ENCODE measurements at regions not wholly inside any gene's neighbourhood (a gene's known extent, or its start where the extent isn't known, plus 50 kb on each side); places are given as distances from the start of the nearest gene placed in this dataset.
"Not testable (repeated sequence)": the region's sequence is repeated elsewhere in the genome, so short reads cannot be mapped to it uniquely, and the experiment has no call there.

DNA sequence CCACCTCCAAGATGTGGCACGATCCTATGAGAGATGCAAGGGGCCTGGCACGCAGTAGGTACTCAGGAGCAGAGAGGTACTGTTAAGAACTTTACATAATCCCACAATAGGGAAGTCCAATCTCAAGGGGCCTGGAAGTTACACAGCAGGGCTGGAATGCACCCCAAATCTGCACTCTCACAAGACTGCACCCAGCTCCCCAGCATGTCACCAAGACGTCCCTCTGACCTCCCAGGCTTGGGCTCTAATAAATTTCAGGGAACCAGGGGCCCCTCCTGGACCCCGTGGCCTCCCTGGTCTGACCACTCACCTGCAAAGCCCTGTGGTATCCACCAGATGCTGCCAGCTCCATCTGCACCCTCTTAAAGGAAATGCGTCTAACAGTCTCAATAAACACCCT is 94.9 kb downstream of the OAT start:
- no peak for DNase-seq

DNA sequence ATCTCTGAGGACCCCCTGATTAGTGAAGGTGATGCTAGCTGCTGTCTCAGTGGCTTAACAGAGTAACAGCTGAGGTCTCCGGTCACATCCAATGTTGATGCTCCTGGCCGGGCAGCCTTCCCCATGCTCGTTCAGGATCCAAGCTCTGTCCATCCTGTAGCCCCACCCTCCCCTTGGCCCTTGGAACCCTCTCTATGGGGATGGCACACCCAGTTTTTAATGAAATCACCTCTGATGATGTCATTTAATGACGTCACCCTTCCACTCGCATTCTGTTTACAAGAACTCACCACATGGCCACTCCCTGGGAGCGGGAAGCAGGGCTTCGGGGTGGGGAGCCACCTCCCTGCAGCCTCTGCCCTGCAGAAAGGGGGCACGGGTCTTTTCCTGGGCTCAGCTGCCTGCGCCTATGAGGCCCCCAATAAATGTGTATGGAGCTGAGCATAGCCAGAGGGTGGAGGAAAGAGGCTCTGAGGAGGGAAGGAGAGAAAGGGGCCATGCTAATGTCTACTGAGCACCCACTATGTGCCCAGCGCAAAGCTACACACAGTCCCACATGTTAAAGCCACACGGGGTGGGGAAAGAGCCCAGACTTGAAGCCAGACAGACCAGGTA is 95.5 kb downstream of the OAT start:
- DNase-seq, result no peak

DNA sequence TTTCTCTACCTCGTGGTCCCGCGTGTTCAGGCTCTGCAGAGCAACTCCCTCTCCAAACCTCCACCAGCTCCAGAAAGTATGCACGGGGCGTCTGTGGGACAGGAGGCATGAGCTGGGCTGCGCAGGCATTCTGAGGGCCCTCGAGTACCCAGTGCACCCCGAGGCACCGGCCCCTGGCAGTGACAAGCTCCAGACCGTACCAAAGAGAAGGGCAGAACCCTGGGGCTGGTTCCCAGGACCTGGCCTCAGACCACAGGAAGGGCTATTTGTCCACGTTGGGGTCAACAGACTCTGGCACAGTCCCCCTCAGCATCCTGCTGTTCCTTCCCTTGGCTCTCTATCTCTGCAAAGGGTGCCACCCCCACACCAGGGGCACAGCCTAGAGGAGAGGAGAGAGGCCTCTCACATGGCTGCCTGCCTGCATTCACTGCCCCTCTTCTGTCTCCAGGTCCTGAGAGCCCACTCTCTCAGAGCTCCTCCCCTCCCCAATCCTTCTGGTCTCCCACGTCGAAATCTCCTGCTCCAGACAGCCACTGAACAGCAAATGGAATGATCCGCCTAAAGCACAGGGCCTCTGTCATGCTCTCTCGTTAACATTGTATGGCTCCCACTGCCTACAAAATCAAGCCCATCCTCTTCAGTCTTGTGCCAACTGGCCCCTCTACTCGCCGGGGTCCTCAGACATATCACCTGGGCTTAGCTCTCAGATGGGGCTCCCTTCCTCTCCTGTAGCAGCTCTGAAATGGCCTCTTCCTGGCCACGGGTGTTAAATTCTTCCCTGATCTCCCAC is 96.3 kb downstream of the OAT start:
- no peak for DNase-seq

DNA sequence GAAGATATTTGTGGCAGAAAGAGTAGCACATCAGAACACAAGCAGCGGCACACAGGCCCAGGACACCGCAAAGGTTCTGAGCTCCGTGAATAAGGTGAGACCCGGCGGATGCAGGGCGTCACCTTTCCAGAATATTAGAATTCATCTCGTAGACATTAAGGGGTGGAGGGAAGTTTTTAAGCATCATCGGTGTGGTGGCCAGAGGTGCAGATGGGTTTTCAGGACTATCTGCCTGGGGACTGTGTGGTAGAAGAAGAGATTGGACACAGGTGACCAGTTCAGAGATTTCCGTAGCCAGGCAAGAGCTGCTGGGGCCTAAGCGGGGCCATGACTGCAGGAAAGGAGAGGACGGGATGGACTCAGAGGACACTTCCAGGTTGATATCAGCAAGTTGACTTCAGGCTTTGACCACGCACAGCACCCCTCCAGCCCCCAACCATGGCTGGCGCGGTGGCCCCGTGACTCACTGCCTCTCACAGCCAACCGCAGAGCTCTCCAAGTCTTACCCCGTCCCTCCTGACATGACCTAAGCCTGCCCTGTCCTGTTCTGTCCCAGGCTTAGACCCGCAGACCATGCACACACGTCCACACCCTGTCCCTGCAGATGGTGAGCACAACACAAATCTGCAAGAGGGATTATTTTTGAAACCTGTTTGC is 97.2 kb downstream of the OAT start:
- DNase-seq, result no peak

DNA sequence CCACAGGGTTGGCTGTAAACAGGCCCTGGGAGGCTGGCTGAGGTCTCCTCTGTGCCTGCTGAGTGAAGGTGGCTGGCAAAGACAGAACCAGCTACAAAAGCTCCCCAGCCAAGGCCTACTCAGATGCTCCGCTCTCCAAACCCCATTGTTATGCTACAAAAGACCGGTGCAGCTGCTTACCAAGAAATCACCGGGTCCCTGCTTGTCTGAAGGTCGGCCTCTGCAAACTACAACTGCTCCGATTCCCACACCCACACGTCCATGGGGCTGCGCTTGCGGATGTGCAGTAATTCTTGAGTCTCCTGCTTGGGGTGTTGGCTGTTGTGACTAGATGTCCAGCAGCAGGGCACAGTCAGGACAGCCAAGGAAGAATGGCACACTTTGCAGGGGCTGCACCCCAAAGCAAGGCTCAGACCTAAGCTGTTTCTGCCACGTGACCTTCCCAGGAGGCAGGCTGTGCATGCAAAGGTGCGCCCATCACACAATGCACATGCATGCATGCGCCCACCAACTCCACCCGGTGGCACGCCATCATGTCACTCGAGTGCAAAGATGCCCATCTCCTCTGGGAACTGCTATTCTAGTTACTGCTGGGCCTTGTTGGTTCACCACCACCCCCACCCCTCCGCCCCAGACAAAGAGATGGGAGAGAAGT is 97.8 kb downstream of the OAT start:
- no peak for DNase-seq

DNA sequence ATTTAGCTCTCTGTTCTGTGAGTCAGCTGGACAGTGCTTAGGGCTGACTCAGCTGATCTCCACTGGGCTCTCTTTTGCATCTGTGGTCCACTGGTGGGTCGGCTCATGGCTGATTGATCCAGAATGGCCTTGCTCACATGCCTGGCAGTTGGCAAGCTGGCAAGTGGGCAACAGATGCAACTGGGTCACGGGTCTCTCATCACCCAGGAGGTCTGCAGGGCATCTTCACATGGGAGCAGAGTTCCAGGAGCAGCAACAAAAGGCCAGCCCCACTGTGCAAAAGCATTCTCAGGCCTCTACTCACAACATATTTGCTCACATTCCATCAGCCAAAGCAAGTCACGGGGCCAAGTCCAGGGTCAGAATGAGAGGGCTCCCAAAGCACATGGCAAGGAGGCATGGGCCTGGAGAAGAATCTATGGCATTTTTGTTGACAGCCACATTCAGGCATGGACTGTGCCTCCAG is 98.8 kb downstream of the OAT start:
- DNase-seq, result no peak

DNA sequence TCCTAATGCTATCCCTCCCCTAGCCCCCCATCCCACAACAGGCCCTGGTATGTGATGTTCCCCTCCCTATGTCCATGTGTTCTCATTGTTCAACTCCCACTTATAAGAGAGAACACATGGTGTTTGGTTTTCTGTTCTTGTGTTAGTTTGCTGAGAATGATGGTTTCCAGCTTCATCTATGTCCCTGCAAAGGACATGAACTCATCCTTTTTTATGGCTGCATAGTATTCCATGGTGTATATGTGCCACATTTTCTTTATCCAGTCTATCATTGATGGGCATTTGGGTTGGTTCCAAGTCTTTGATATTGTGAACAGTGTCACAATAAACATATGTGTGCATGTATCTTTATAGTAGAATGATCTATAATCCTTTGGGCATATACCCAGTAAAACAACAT is 99.2 kb downstream of the OAT start:
- DNase-seq, result not testable (repeated sequence)

DNA sequence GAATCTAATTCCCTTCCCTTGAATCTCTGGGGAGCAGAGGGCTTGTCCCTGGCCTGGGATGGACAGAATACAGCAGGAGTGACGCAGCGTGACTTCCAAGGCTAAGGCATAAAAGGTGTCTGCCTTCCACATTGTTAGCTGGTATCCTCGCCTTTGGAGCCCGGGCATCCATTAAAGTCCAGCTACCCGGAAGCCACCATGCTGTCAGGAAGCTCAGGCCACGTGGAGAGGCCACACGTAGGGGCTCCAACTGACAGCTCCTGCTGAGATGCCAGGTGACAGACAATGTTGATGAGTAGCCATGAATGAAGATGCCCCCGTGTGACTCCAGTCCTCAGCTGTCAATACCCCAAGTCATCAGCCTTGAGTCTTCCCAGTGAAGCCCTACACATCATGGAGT is 99.9 kb downstream of the OAT start:
- no peak for DNase-seq

DNA sequence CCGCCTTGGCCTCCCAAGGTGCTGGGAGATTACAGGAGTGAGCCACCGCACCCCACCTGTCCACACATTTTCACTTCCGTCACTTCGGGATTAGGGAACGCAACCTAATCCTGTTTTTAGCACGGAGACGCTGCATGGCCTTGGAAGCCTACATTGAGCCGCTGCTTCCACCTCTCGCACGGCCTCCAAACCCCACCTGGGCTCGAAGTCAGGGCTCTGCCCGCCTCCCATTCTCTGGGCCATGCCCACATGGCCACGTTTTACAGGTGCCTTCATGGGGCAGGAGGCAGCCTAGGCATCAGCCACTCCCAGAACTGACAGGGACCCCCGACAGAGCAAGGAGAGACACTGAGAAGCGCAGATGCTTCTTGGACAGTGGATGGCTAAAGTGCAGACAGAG is 100.6 kb downstream of the OAT start:
- DNase-seq, result no peak

DNA sequence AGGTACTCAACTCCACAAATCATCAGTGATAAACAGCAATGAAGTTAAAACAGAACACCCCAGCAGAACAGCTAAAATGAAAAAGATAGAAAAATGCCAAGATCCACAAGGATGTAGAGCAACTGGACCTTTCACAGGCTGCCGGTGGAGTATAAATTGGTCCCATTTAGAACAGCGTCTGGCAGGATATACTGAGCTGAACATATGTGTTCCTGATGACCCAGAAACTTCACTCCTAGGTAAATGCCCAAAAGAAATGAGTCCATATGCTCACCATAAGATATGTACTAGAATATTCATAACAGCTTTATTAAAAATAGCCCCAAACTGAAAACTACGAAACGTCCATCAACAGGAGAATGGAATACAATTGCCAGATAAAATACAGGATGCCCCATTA is 102.4 kb downstream of the OAT start:
- no peak for DNase-seq

DNA sequence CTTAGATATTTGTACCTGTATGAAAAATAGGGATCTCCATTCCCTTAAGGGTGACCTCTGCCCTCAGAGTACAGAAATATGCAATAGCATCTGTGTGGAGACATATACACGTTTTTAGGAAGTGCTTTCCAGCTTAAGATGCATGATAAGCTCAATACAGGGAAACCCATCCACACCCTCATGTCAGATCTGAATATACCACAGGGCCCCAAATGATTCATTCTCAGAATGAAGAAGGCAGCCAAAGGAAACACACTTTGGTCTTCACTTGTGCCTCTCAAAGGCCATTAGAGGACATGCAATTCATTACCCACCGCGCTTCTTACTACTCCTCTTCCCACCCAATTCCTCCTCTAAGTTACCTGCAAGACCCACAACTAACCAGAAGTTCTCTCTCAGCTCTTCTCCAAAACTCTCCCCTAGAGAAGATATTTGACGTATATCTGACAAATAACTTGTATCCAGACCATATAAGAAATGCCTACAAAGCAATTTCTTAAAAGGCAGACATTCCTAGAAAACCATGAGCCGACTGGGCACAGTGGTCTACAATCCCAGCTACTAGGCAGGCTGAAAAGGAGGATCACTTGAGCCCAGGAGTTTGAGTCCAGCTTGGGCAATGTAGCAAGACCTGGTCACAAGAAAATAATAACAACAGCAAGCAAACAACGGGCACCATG is 103.0 kb downstream of the OAT start:
- no peak for DNase-seq

DNA sequence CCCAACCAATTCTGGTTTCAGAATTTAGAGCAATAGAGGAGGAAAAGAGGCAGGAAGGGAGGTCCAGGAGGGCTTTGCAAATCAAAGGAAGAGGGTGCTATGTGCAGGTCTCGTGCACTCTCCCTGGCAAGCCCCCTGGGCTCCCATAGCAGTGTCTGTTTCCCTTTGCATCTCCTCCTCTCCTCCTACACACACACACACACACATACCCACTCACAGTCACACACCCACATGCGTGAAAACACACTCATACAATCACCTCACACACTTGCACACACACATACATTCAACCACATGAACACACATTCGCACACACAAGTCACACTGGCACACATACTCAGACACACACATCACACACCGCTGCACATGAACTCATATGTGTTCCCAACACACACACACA is 105.3 kb downstream of the OAT start:
- no peak for DNase-seq

DNA sequence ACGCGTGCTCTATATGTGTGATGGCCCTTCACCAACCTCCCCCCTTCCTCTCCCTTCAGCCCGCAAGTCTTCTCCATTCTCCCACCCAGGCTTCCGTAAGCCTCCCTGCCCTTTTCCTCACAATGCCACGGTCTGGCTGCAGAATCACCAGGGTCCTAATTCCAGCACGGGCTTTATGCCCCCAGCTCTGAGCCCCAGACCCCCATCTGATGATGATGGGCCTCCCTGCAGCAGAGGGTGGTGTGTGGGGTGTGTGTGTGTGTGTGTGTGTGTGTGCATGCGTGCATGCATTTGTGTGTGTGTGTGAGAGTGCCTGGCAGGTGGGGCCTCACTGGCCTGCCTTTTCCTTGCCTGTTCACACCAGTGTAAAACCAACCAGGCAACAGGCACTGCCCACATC is 109.9 kb downstream of the OAT start:
- no peak for DNase-seq

DNA sequence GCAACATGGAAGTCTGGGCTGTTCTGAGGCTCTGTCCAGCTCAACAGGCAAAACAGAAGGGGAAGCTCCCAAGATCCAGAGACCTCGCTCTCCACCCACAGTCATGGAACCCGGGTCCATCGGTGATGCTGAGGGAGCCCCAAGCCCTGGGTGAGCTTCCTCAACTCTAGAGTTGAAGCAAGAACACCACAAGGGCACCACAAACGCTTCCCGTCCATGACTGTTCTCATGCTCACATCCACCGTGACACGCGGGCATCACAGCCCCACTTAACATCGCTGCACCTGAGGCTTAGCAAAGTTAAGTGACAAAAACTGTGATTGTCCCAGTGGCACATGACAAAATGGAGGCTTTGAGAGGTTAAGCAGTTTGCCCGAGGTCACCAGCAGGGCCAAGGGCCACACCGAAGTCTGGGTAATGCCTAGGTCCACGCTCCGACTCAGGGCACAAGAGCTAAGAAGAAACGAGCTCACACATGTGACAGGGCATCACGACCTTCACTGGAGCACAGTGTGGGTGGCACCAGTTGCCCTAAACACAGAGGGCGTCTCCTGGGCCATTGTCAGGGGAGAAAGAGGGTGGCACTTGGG is 110.6 kb downstream of the OAT start:
- no peak for DNase-seq

DNA sequence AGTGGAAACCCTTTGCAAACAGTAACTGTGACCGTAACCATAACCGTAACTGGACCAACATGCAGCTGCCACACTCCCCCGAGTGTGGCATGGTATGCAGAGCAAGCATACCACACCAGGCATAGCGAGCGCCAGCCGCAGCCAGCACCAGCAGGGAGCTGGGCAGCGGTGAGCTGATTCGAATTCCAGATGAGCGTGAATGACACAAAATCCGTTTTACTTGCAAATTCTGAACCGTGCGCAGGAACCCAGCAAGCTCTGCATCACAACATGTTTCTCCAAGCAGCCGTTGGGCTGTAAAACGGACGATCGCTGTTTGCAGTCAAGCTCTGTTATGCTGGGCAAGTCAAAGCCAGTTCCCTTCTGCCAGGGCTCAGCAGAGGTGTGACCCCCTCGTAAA is 111.1 kb downstream of the OAT start:
- DNase-seq, result no peak

DNA sequence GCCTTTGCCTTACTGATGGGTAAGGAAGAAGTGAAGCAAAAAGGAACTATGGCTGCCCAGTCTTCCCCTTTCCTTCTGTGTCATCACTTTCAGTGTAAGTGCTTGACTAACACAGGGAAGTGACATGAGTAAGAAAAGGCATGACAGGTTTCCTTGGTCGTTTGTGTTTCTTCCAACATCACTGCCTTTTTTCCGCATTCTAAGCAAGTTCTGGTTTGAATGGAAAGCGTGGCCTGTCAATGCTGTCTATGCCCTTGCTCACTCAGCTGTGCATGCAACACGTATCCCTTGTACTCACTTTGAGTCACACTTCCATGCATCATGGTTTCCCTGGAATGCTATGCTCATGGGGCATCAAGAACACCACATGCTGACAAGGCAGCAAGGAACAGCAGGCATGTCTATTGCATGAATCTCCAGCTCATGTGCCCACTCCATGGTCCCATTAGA is 111.8 kb downstream of the OAT start:
- DNase-seq, result no peak

DNA sequence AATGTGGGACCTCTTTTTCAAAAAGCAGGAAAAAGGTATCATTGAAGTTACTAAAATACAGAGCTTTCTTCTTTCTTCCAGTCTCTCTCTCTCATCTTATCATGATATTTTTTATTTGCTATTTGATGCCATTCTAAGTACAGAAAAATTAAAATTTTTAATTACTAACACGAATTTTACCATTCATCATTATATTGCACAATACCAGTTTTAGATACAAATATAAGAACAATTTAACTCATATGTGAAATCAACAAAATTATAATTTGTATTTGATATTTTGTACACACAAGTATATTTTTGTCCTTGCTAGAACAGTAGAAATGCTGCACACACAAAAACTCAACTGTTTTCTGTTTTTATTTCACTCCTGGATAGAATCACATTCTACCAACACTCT is 112.2 kb downstream of the OAT start:
- no peak for DNase-seq

DNA sequence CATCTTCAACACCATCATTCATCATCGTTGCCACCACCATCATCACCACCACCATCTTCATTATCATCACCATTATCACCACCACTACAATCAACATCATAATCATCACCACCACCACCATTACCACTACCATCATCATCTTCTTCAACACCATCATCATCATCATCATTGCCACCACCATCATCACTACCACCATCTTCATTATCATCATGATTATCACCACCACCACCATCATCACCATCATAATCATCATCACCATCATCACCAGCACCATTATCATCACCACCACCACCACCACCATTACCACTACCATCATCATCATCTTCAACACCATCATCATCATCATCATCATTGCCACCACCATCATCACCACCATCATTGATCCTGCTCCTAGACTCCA is 112.7 kb downstream of the OAT start:
- no peak for DNase-seq

DNA sequence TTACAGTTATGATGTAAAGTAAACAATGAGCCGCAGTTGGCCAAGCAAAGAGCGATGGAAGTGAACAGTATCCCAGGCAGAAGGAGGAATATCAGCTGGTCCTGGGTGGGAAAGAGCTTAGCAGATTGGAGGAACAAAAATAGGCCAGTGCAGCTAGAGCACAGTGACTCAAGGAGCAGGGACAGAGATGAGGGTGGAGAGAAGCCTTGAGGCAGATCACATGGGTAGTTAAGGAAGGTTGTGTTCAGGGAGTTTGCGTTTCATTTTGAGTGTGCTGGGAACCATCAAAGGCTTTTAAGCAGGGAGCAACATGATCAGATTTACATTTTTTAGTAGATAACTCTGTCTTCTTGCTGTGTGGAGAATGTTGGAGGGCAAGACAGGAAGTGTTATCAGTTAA is 113.6 kb downstream of the OAT start:
- DNase-seq, result no peak

DNA sequence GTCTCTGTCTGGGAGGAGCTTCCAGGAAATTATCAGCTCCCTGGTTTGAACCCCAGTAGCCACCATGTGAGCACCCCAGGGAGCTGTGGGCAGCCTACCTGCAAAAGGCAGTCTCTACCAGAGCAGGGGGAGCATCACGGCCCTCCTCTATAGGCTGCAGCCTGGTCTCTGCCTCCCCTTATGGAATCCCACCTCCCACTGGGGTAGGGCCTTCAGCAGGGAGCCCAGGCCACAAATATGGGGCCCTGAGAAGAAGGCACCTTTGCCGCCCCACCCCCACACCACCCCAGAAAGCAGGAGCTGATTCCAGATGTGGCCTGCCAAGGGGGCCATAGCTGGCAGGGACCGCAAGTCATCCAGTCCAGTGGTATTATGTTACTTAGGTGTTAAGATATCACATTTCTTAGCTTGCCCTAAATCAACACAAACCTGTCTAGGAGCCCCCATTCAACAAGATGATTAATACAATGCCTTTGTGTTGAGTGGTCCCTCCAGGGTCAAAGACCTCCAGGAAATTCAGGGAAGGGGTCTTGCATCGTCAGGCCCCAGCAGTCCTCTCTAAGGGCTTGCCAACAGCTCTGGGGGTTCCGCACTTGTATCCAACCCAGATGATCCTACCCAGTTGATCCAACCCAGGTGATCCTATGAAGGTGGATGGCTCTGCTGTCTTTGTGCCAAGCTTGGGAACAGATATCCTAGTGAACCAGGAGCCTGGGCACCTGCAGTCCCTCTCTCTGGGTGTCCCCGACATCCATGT is 114.9 kb downstream of the OAT start:
- no peak for DNase-seq

DNA sequence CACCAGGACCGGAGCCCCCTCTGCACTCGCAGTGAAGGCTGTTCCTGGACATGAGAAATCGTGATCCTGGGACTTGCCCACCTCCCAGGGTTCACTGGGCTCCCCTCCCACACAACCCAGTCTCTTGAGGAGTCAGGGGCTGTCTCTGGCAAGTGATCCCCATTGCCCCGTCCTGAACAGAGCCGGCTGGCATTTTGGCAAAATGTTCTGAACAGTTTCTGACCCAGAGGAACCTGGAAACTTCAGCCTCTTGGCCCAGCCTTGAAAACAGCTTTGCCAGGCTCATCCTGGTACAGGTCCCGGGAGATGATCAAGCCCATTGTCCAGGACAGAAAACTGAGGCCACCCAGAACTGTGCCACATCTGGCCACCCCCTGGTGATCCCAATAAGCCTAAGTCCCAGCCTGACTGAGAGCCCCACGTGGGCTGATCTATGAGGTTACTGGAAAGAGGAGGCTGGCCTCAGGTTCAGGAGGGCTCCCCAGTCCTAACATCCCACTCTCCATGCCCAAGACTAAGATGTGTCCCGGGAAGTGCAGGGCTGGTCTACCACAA is 115.7 kb downstream of the OAT start:
- DNase-seq, result no peak

DNA sequence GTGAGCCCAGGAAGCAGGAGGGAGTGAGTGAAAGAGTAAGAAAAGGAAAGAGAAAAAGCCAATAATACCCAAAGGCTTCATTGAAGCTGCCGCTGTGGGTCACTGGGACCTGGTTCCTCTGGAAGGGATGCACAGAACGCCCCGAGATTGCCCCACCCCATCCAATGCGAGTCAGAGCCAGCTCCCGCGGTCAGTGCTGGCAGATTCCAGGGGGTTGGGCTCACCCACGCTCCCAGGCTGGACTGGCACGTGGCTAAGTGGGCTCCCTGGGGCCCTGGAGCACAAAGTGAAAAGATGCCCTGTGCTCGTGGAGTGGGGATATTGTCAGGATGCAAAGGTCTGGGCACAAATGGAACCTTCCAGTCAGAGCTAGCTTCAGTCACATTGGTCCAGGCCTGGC is 117.0 kb downstream of the OAT start:
- DNase-seq, result no peak
